GM12878 (cell line): ENCODE measurements at regions not wholly inside any gene's neighbourhood (a gene's known extent, or its start where the extent isn't known, plus 50 kb on each side); places are given as distances from the start of the nearest gene placed in this dataset.

Experiments used
- ATAC-seq: fragments of 200-7000 bp; cut with Tn5 transposase; 3 replicates; pipeline ENCODE4 v1.9.1; 2020; ENCODE audit warnings: mild to moderate bottlenecking, moderate library complexity
- BruUV-seq: library from RNA; stranded (reverse); fragments of 400-500 nt; replicated peaks from 2 replicates; lab custom pipeline; 2021; lab: Mats Ljungman, UMichigan
- CTCF ChIA-PET: fragments of 300-600 bp; sonication (Branson Sonifier 250); formaldehyde crosslinking; extraction: SDS; loops from one replicate; lab custom pipeline; 2021; ENCODE audit warnings: inconsistent platforms; lab: Yijun Ruan, JAX
- POLR2A ChIA-PET: fragments of 350-600 bp; formaldehyde crosslinking; extraction: SDS; loops from one replicate; lab custom pipeline; 2021; ENCODE audit warnings: inconsistent platforms; lab: Charles Lee
- RAD21 ChIA-PET: fragments of 300-600 bp; sonication (Branson Sonifier 250); formaldehyde crosslinking; loops from one replicate; lab custom pipeline; 2023; ENCODE audit warnings: antibody characterized with exemption; ENCODE audit not compliant: unreplicated experiment; lab: Charles Lee
- SMC1A ChIA-PET: fragments of 300-600 bp; sonication (Branson Sonifier 250); formaldehyde crosslinking; loops from one replicate; lab custom pipeline; 2023; ENCODE audit not compliant: unreplicated experiment, uncharacterized antibody; lab: Charles Lee
- DNase-seq: peaks from one replicate; pipeline ENCODE4 v3.0.0-alpha.2; 2011; ENCODE audit warnings: low read depth, low spot score
- FAIRE-seq: peaks from 3 replicates; lab custom pipeline; 2011; peaks lifted over from hg19 to GRCh38; lab: Jason Lieb, UNC
- H2AFZ ChIP-seq: 2 replicates; pipeline ENCODE4 v1.6.0; 2011; ENCODE audit warnings: low read depth, low read length, control low read depth; ENCODE audit not compliant: control insufficient read depth
- H3K27ac ChIP-seq: 2 replicates; pipeline ENCODE4 v1.5.1; 2011; ENCODE audit warnings: control low read depth; ENCODE audit not compliant: control insufficient read depth, insufficient read depth
- H3K27me3 ChIP-seq, 2 experiments: replicated peaks in 1 of 2; 2 replicates each; pipeline versions ENCODE4 v1.6.0 to v1.6.1; 2011; ENCODE audit warnings: low read length in 1 of 2; ENCODE audit not compliant: control insufficient read depth in 2 of 2, insufficient read depth in 2 of 2
- H3K36me3 ChIP-seq, 2 experiments: 2 replicates each; pipeline ENCODE4 v1.5.1; 2011; ENCODE audit warnings: low read length in 1 of 2; ENCODE audit not compliant: control insufficient read depth in 2 of 2, insufficient read depth in 2 of 2
- H3K4me1 ChIP-seq: 2 replicates; pipeline ENCODE4 v1.6.1; 2011; ENCODE audit warnings: mild to moderate bottlenecking, low read length, moderate library complexity, mixed read lengths; ENCODE audit not compliant: control insufficient read depth, insufficient read depth
- H3K4me2 ChIP-seq: 2 replicates; pipeline ENCODE4 v1.6.0; 2011; ENCODE audit warnings: control low read depth; ENCODE audit not compliant: control insufficient read depth, insufficient read depth
- H3K4me3 ChIP-seq: fragments of 200-600 bp; sonication (generic); 2 replicates; pipeline ENCODE4 v1.5.1; 2016
- H3K79me2 ChIP-seq: 2 replicates; pipeline ENCODE4 v1.6.0; 2011; ENCODE audit warnings: low read length; ENCODE audit not compliant: control insufficient read depth, insufficient read depth
- H3K9ac ChIP-seq: 2 replicates; pipeline ENCODE4 v1.8.0; 2011; ENCODE audit warnings: low read length, control low read depth, mixed read lengths; ENCODE audit not compliant: control insufficient read depth, insufficient read depth
- H3K9me3 ChIP-seq: replicated peaks from 3 replicates; pipeline ENCODE4 v1.5.1; 2011; ENCODE audit warnings: mild to moderate bottlenecking, low read length; ENCODE audit not compliant: control insufficient read depth, insufficient read depth
- H4K20me1 ChIP-seq: 2 replicates; pipeline ENCODE4 v1.6.0; 2011; ENCODE audit not compliant: control insufficient read depth, insufficient read depth
- BCLAF1 ChIP-seq: fragments of 450-650 bp; IDR thresholded peaks from 2 replicates; pipeline ENCODE4 v1.6.1; 2017; ENCODE audit warnings: antibody characterized with exemption, mild to moderate bottlenecking, moderate library complexity
- BMI1 ChIP-seq: fragments of 450-650 bp; IDR thresholded peaks from 2 replicates; pipeline ENCODE4 v1.6.1; 2016; ENCODE audit warnings: mild to moderate bottlenecking, moderate library complexity, borderline replicate concordance
- E2F8 ChIP-seq: fragments of 450-650 bp; IDR thresholded peaks from 2 replicates; pipeline ENCODE4 v1.6.1; 2018; ENCODE audit warnings: mild to moderate bottlenecking, low read depth, moderate library complexity; ENCODE audit not compliant: partially characterized antibody
- ELK1 ChIP-seq: IDR thresholded peaks from 2 replicates; pipeline ENCODE4 v1.6.1; 2012; ENCODE audit warnings: low read depth, low read length, improper control_type of control experiment
- FOXM1 ChIP-seq: IDR thresholded peaks from 2 replicates; pipeline ENCODE4 v1.6.1; 2012; ENCODE audit warnings: low read depth, mild to moderate bottlenecking, inconsistent platforms, low read length, moderate library complexity
- HCFC1 ChIP-seq: fragments of 150-350 bp; IDR thresholded peaks from 2 replicates; pipeline ENCODE4 v1.6.1; 2014; ENCODE audit warnings: low read length
- HDGF ChIP-seq: fragments of 450-650 bp; IDR thresholded peaks from 2 replicates; pipeline ENCODE4 v1.6.1; 2016; ENCODE audit warnings: antibody characterized with exemption
- KAT2A ChIP-seq: conservative IDR thresholded peaks from 2 replicates; pipeline ENCODE4 v1.6.1; 2011; ENCODE audit warnings: low read depth, low read length; ENCODE audit not compliant: control insufficient read depth
- MYB ChIP-seq: fragments of 150-350 bp; IDR thresholded peaks from 2 replicates; pipeline ENCODE4 v1.6.1; 2014; ENCODE audit warnings: mild to moderate bottlenecking, low read depth, low read length, borderline replicate concordance
- NBN ChIP-seq: fragments of 450-650 bp; IDR thresholded peaks from 2 replicates; pipeline ENCODE4 v1.6.1; 2016
- NFIC ChIP-seq: IDR thresholded peaks from 2 replicates; pipeline ENCODE4 v1.6.1; 2012; ENCODE audit warnings: low read depth, mild to moderate bottlenecking, inconsistent platforms, low read length, moderate library complexity
- PAX8 ChIP-seq: fragments of 450-650 bp; IDR thresholded peaks from 2 replicates; pipeline ENCODE4 v1.6.1; 2017; ENCODE audit warnings: mild to moderate bottlenecking, moderate library complexity
- SMAD1 ChIP-seq: fragments of 450-650 bp; IDR thresholded peaks from 2 replicates; pipeline ENCODE4 v1.6.1; 2018; ENCODE audit warnings: mild to moderate bottlenecking, low read depth; ENCODE audit not compliant: partially characterized antibody
- TBL1XR1 ChIP-seq: IDR thresholded peaks from 2 replicates; pipeline ENCODE4 v1.6.1; 2012; ENCODE audit warnings: low read depth, low read length, improper control_type of control experiment
- TCF12 ChIP-seq: IDR thresholded peaks from 2 replicates; pipeline ENCODE4 v1.6.1; 2011; ENCODE audit warnings: low read depth, mild to moderate bottlenecking, low read length
- ZBED1 ChIP-seq: IDR thresholded peaks from 2 replicates; pipeline ENCODE4 v1.6.1; 2016; ENCODE audit warnings: borderline replicate concordance
- ZBTB33 ChIP-seq: fragments of 450-650 bp; IDR thresholded peaks from 2 replicates; pipeline ENCODE4 v1.6.1; 2017; ENCODE audit warnings: mild to moderate bottlenecking
- ZNF24 ChIP-seq: fragments of 450-650 bp; IDR thresholded peaks from 2 replicates; pipeline ENCODE4 v1.6.1; 2017; ENCODE audit warnings: antibody characterized with exemption, mild to moderate bottlenecking
- ZNF622 ChIP-seq: fragments of 450-650 bp; IDR thresholded peaks from 2 replicates; pipeline ENCODE4 v1.6.1; 2017; ENCODE audit warnings: mild to moderate bottlenecking, inconsistent platforms
- ZSCAN29 ChIP-seq: fragments of 450-650 bp; IDR thresholded peaks from 2 replicates; pipeline ENCODE4 v1.6.1; 2017; ENCODE audit warnings: mild to moderate bottlenecking, moderate library complexity
- WGBS: methylation state at CpG from one replicate; pipeline ENCODE4 v1.1.6; 2016; ENCODE audit warnings: low lambda C conversion rate; ENCODE audit not compliant: insufficient replicate concordance, insufficient coverage; ENCODE audit errors: missing lambda C conversion rate; 5-methylcytosine and 5-hydroxymethylcytosine counted together
- in situ Hi-C: fragments of 300-500 bp; cut with MboI; formaldehyde crosslinking; loops from 9 replicates; pipeline ENCODE4 v1.14.3; 2018; ENCODE audit warnings: mixed read lengths
- intact Hi-C: fragments of 100-400 bp; cut with micrococcal nuclease; formaldehyde crosslinking; loops from one replicate; pipeline ENCODE4 v1.14.2; 2022; ENCODE audit not compliant: unreplicated experiment

- Histone ChIP-seq H3K4me1 (no peaks in the 10 kb centered on the region), H3K4me3 (no peak overlapping the region), H3K79me2 (no peaks in the 10 kb centered on the region), H3K27ac (no peak overlapping the region), H3K4me2 (no peak overlapping the region), H3K27me3 (no peaks in the 10 kb centered on the region), H3K9ac (no peak overlapping the region), H2AFZ (no peak overlapping the region), H3K9me3 (no peaks in the 10 kb centered on the region; the same call in 2 of the 3 replicates), H3K36me3 (no peaks in the 10 kb centered on the region), H4K20me1 (no peaks in the 10 kb centered on the region)
- ChIA-PET SMC1A (no interaction called here), RAD21 (no interaction called here), POLR2A (no interaction called here), CTCF (no interaction called here)
- FAIRE-seq (no peak), ATAC-seq (no peak), DNase-seq (no peak)
- in situ Hi-C loops, result no loop called here
- WGBS, result 32% methylated on average over 16 of the region's 16 CpGs
- intact Hi-C loops, result no loop called here
- TF ChIP-seq HDGF, result no peak
- TF ChIP-seq ZBTB33, result no peak
- TF ChIP-seq ZNF622, result no peak
- no peak for TF ChIP-seq NBN
- TF ChIP-seq ZBED1, result no peak
- TF ChIP-seq E2F8, result no peak
- no peak for TF ChIP-seq TCF12
- TF ChIP-seq TBL1XR1, result no peak
- no peak for TF ChIP-seq ZSCAN29
- TF ChIP-seq KAT2A, result no peak
- TF ChIP-seq SMAD1, result no peak
- TF ChIP-seq ZNF24, result no peak
- no peak for TF ChIP-seq HCFC1
- TF ChIP-seq MYB, result no peak
- TF ChIP-seq NFIC, result no peak
- TF ChIP-seq ELK1, result no peak
- TF ChIP-seq BCLAF1, result no peak
- TF ChIP-seq PAX8, result no peak
- TF ChIP-seq FOXM1, result no peak
- TF ChIP-seq BMI1, result no peak
- BruUV-seq, result no TSS peak
Measured at GRCh38 chr19:56980906-56981305, 138.9 kb upstream of the USP29 start.
